Peyer's patch (tissue), 4 donors: ENCODE measurements at regions not wholly inside any gene's neighbourhood (a gene's known extent, or its start where the extent isn't known, plus 50 kb on each side); places are given as distances from the start of the nearest gene placed in this dataset.

Source experiments
- CTCF ChIP-seq, 6 experiments: fragments of 450-650 bp in 4 of 6; fragments of 200-600 bp in 2 of 6; sonication (generic) in 1 of 6; IDR thresholded peaks; one replicate each; pipeline ENCODE4 v1.5.1; 2017 to 2019; ENCODE audit warnings: antibody characterized with exemption in 6 of 6, mild to moderate bottlenecking in 3 of 6, moderate library complexity in 1 of 6
- POLR2A ChIP-seq, 2 donors: fragments of 450-650 bp; IDR thresholded peaks; one replicate each; pipeline ENCODE4 v1.5.1; 2017; ENCODE audit warnings: antibody characterized with exemption in 2 of 2, mild to moderate bottlenecking in 2 of 2, moderate library complexity in 2 of 2

GRCh38 chr16:22641131-22641628, 130.5 kb downstream of the NPIPB5 start:
- TF ChIP-seq POLR2A (IDR thresholded peaks at IDR 0.05) (no peak), CTCF (IDR thresholded peaks at IDR 0.05) (no peak)
